NCI-H1694 (cell line): ENCODE measurements at regions not wholly inside any gene's neighbourhood (a gene's known extent, or its start where the extent isn't known, plus 50 kb on each side); places are given as distances from the start of the nearest gene placed in this dataset.

Experiments
- DNase-seq: peaks from one replicate; lab custom pipeline; 2025; lab: John Stamatoyannopoulos, UW

DNA sequence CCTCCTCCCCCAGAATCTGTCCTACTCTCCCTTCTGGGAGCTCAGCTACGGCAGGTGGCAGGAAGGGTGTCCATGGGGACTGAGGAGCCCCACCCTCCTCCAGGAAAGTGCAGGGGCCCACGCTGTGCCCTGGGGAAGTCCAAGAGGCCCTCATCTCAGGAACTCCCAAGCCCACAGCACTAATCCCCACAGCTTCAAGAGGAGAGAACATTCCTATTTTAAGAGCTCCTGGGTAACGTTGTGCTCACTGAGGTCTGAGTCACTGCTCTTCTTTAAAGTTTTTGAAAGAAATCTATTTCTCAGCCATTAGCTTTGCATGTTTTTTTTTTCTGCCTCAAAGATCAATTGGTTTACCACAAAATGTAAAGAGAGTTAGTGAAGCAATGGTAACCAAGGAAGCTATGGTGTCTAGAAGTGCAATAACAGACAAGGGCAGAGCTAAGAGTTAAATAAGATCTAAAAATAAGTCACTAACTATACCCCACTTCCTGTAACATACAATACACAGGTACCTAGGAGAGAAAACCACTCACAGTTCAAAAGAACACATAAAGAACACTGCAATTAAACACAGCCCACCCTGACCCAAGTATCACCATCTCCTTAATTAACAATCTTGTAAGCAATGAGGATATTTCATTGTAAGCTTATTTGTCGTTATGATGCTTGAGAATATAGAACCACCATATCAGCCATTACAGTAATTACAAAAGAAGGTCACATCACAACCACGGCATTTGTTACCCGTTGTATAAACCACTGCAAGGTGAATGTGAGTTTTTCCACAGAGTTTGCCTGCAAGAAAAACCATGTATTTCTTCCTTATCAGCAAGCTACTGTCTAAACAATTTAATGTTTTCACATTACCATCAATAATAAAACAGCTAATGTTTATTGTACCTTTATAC, 382.3 kb upstream of the SLC30A5 start:
- no peak for DNase-seq

DNA sequence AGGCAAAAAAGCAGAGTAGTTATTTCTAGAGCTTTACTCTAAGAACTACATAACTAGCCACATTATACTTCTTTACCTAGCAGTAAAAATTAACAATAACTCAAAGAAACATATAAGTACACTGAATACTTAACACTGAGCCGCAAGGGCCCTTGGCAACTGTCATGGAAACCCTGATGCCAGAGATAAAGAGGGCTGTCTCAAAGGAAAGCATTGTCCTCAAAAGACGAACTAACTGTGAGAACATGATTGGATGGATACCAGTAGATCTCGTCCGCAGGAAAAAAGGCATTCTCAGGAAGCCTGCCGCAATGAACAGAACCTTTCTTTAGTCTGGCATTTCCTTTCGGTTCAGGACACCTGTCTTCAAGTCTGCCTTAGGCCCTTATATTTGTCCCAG, 379.0 kb upstream of the SLC30A5 start:
- DNase-seq = no peak

DNA sequence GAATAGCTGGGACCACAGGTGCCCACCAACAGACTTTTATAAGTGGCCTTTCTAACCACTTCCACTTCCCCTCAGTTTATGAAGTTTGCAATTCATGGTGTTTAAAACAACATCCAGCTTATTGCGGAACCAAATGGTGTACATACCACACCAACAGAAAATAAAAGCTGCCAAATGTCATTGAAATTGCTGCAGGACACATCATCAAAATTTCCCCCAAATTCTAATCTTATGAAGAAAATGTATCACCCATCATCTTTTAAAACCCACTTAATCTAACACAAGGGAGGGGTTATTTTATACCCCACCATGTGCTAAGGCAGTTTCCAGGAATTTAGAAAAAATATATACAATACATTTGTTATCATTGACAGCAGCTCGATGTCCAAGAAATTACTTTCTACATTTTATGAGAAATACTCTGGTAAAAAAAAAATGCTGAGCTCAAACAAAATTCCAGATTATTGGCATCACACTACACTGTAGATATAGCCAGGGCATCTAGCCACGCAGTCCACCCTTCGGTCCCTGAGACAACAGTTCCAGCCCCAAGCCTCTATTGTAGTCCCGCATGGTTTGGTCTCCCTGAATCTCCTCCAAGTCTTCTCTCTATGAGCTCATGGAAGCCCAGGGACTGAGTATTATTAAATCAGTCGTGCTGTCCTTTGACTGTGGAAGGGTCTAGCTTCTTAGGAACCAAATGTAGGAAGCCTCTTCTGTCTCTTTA, 372.8 kb upstream of the SLC30A5 start:
- no peak for DNase-seq

DNA sequence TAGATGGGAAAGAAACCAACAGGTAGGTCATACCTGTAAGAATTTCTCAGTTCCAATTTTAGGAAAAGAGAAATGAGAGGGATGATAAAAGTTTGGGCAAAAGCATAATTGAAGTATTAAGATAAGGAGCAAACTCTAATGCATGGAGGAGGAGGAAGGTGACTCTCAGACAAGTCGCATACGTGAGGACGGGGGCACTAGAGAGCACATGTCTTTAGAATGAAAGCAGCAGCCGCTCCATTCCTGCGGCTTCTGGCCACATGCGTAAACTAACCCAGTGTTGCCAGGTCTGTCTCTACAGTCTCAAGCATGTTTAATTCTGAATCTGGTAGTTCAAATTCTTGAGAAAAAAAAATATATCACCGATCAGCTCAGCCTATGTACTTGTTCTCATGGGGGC, 371.5 kb upstream of the SLC30A5 start:
- DNase-seq = no peak

DNA sequence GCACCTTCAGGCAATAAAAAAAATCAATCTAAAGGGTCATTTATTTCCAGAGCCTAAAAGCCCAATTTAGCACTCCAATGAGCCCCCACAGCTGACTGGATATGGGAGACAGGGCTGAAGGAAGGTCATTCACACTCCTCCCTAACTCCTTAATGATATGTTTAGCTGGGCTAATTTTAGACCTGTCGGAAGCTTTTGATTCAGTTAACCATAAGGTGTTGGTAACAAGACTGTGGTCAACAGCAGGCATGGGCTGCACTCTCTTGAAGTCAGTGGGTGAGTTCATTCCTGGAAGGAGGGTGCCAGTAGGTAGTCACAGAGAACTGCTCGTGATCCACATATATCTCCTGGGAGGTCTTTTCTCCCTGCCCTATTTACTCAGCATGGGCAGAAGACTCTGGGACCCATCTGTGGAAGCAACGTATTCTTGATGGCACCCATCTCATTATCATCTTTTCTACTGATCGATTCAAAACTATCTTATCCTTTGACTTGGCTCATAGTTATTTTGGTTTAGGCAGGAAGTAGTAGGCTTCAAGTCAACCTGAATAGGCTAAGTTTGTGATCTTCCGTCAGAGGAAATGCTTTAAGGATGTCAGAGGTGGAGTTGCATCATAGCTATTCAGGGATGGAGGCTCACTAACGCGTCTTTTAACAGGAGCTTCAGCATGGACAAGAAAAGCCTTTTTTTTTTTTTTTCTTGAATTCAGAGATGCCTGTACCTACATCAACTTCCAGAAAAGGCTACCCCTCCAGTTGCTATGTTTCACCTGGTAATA, 367.7 kb upstream of the SLC30A5 start:
- no peak for DNase-seq

DNA sequence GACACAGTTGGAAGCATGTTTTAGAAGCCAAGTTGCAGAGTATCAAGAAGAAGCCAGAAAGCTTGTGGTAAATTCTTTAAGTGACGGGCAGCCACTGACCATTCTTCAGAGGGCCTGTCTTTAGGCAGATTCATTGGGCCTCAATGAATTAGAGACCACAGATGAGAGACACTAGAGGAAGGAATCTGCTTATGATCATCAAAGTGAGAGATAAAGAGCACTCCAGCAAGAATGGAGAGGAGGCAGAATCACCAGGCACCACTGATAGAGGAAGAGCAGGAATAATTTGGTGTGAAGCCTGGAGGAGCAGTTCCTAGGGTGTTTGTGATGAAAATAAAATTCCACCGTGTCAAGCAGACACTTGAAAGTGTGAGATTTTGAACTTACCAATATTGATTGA, 365.9 kb upstream of the SLC30A5 start:
- DNase-seq = no peak

DNA sequence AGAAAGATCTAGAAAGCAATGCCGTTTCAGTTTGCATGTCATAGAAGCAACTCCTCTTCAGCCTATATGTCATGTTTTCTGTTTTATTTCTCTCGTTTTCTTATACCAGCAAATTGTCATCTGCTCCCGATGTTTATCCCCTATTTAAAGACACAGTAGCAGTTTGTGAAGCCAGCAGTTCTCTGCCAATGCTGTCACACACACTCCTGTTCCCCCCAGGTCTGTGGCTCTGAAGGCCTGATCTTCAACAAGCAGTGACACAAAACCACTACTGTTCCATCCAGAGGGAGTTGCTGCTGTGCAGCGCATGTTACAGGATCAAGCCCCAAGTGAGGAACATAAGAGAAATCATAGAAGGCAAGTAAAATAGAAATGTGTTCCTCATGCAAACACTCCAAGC, 364.1 kb upstream of the SLC30A5 start:
- DNase-seq = no peak

DNA sequence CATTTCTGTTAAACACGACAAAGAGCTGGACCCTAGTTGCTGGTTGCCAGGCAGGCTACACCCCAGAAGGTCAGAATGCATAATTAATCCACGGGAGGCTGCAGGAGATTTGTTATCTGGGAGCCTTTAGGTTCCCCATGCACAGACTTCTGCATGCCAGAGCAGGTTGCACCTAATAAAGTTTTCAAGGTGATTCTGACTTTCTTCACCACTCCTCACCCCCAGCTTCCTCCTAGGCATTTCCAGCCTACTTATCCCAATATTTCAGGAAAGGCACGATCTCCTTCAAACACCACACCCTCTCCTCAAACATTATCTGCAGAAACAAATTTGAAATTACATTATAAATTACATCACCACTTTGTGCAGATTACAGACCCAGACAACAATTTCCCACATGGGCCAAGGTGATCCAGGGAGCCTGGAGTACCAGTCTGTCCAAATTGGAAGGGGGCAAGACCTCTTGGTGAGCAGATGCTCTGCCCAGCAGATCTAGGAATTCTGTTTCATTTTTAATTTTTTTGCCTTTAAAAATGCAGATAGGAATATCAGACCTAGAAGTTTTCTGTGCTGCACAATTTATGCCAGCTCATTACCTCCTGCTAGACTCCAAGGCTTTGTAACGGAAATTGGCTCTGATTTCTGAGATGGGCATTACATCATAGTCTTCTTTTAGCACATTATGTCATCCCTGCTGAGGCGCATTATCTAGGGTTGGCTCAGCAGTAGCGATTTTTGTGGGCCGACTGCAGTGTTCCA, 363.4 kb upstream of the SLC30A5 start:
- peak; percentile 61 for DNase-seq

DNA sequence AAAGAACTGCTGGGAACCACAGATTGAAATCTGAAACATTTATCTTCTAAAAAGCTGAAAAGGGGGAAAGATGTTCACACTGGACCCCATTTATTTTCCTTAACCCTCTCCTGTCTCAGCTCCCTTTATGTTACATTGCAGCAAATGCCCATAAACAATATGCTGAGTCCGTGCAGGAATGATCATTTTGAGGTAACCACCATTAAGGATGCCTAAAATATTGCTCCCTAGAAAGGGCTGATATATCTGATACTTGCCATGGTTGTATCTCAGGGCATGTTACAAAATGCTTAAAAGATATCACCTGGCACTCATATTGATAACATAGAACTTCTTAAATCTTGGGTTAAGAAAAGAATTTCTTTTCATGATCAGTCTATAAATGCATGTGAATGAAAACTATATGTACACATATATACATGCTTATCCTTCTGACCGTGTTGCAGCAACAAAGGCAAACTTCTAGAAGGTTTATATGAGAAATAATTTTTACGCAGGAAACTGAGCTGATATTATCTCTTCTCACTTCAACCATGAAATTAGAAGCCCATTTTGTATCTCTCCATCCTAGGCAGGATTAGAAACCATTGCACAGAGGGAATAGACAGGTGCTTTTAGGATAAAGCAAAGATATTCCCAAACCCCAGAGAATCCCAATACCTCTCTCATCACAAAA, 362.7 kb upstream of the SLC30A5 start:
- DNase-seq = no peak

DNA sequence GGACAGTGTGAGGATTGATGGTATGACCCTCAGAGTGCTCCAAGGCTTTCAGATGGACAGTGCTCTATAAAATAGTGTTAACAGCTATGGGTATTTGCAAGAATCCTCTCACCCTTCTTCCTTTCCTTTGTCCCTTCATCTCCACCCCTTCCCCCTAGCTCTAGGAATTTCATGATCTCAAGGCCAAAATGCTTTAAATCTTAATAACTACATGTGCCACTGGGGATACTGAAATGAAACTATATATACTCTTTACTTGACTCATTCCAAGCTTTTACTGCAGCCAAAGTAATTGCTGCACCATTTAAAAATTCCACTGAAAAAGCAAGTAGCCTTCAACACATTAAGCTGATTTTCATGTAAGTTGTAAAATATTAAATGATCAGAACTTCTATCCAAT, 361.6 kb upstream of the SLC30A5 start:
- DNase-seq = no peak

DNA sequence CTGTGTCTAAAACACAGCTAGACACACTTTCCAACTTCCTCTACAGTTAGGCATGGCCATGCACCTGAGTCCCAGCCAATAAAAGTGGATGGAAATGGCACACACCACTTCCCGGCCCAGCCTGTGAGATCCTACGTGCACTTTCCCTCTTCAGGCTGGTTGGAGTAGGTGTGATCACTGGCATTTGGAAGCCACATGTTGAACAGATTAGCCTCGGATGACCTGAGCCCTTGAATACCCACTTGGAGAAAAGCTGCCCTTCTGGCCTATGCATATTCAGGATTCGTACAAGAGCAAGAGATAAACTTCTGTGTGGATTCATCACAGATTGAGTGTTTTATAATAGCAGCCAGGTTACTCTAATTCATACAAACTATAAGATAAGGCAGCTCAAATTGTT, 359.0 kb upstream of the SLC30A5 start:
- DNase-seq = no peak

DNA sequence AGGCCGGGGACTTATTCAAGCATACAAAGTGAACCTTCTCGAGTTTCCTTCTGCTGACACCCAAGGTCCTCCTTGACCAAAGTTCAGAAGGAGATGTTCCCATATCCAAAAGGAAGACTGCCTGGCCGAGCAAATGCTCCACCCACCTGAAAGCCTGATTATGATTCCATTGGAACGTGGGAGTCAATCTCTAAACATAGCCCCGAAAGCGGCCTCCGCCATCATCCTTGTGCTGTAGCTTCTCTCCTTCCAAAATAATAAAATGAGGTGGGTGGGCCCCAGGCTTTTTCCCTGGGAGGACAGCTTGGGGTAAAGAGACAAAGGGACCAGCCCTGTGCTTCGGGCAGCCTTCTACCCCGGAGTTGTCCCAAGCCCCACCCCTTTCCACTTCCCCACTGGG, 355.6 kb upstream of the SLC30A5 start:
- DNase-seq = no peak

DNA sequence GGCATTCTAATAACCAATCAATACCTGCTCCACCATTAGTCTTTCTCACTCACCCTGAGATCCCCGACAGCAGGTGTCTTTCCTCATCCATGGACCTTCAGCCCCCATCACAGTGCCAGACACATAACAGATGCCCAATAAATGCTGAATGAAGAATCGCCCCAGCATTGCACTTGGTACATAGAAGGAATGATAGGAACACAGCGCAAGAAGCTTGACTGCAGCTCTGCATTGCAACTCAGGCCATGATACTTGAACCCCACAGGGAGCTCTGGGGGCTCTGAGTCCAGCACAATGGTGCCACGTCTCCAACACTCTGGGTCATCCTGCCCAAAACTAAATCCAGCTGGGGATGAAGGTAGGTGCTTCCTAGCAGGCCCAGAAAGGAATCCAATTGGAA, 355.0 kb upstream of the SLC30A5 start:
- no peak for DNase-seq

DNA sequence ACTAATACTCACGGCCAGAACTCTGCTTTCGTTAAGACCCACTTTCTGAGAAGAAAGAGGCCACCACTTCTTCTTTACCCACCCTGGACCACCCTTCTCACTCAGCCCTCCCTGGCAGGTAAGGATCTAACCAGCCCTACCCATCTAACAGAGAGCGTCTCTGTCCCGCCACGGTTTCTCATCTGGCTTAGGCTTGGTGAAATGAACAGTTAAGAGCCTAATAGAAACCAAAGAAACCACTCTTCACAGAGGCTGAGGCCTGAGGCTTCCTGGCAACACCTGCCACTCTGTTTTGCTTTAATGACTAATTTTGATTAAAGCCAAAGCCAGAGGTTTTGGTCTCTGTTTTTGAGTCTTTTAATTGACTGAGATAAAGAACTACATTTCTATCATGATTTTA, 354.1 kb upstream of the SLC30A5 start:
- no peak for DNase-seq

DNA sequence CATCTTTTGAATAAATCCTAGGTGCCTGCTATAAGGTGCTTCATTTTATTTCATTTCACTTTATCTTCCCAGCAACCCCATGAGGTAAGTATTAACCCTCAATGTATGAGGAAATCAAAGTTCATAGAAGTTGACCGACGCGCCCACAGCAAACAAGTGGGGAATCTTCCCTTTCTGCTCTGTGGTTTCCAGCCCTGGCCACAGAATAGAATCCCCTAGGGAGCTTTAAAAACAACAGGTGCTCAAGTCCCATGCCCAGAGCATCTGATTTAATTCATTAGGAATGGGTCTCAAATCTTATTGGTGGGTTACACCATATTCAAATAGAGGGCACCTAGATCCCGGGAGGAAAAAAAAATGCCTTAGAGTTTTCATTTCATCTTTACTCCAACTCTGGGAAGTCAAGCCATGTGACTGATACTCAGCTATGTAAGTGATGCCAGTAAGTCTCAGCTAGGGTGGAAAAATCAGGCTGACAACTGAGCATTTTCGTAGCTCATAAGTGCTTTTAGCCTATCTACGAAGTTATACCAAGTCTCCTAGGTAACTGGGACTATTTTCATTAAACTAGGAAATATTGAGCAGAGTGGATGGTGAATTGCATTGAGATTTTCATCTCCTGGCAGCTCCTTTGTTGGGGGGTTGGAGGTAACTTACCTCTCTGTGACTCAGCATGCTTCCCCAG, 353.4 kb upstream of the SLC30A5 start:
- no peak for DNase-seq

DNA sequence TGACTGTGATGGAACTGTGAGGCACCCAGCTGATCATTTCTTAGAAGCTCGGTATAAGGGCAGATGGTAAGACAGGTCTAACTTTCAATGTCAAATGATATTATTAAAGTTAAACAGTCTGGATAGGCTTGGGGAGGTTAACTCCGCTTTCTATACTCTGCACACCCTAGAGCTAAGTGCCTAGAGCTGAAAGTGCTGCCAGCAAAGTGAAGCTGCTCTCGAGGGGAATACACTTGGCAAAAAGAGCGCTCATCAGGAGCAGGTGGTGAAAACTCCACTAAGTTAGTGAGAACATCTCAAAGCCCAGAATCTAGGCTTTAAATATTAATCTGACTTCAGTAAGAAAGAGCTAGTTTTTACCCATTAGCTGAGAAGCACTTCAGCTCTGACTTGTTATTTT, 349.6 kb upstream of the SLC30A5 start:
- no peak for DNase-seq

DNA sequence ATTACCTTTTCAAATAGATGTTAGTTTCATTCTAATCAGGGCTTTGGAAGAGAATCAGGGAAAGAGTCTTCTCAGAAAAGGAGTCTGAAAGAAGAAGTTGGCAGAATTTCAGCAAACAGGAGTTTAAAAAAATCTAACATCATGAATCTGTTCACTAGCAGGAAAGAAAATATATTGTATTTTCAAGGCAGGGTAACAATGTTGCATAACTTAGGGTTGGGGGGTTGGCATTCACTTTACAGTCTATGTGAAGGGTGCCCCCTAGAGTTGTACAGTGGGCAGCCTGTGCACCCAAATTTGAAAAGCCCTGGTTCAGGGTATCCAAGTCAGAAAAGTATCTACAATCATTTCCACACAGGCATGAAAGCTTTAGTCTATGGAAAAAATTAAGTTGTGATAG, 348.4 kb upstream of the SLC30A5 start:
- DNase-seq = no peak

DNA sequence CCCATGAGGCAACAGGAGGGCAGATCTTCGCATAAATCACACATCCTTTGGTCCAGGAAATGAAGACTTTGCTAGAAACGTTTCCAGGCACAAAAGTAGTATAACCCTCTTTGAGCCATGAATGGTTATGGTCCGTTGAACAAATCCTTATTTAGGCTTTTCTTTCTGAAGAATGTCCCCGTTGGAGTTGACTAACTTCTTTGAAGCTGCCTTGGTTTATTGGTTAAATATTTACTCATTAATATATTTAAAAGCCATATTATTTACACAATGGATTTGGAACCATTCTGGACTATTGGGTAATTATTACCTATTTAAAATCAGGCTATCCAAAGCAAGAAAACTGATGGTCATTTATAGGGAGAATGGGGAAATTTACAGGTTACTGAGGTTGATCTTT, 347.6 kb upstream of the SLC30A5 start:
- DNase-seq = no peak

DNA sequence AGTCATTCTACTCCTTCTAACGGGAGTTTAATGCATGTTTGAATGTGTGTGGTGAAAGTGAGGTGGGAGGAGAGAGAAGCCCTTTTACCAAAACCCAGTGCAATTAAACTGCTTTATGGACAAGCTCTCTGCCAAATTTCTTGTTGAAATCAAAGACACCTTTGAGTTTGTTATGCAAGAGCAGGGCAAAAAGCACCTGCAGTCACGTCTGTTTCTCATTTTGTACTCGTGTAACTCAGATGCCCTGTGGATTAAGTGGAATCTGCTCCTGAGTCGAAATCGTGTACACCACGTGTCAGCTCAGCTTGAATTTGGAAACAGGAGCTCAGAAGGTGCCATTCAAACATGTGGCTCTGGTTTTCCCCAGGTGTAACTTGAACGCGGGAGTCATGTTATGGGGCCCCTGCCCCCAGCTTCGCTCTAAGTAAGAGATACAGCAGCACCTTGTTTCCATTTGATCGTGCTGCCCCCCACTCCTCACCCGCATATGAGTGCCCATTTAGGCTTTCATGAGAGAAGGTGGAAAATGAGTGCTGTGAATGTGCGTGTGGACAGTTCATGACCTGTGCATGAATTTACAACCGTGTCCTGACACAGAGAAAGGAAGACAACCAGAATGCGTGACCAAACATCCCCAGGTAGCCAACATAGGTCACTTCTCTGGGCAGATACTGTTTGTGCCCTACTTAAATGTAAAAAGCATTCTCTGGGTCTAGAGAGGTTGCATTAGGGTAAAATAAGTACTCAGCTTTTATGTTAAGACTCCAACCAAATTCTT, 347.0 kb upstream of the SLC30A5 start:
- DNase-seq = no peak

DNA sequence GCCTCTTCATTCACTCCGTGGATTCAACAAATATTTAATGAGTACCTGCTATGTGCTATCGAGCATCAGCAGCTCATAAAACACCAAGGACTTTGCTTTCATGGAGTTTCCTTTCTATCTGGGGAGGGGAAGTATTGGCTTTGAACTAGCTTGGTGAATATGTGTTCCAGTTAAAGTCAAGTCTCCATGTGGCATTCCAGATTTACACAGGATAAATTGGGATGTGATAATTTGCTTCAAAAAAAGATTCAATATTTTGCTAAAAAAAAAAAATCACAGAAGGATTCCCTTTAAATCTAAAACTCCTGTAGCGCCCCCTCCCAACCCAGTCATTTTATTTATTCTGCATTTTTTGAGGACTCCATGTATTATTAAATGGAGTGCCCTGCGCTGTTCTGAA, 346.3 kb upstream of the SLC30A5 start:
- no peak for DNase-seq
